Skeletal muscle satellite cell (primary cell): ENCODE measurements at regions not wholly inside any gene's neighbourhood (a gene's known extent, or its start where the extent isn't known, plus 50 kb on each side); places are given as distances from the start of the nearest gene placed in this dataset.
"Not testable (repeated sequence)": the region's sequence is repeated elsewhere in the genome, so short reads cannot be mapped to it uniquely, and the experiment has no call there.

Experiments used
- H3K27me3 ChIP-seq: 2 replicates; pipeline ENCODE4 v1.7.0; 2013; ENCODE audit warnings: low read length; ENCODE audit not compliant: control insufficient read depth, insufficient read depth
- H3K36me3 ChIP-seq: 2 replicates; pipeline ENCODE4 v1.7.0; 2013; ENCODE audit warnings: mild to moderate bottlenecking, control low read depth, low read length; ENCODE audit not compliant: insufficient read depth
- H3K4me1 ChIP-seq: 2 replicates; pipeline ENCODE4 v1.7.0; 2013; ENCODE audit warnings: low read length; ENCODE audit not compliant: control insufficient read depth, insufficient read depth
- H3K4me2 ChIP-seq: 2 replicates; pipeline ENCODE4 v1.7.0; 2013; ENCODE audit warnings: mild to moderate bottlenecking, low read length
- H3K4me3 ChIP-seq: 2 replicates; pipeline ENCODE4 v1.7.0; 2013; ENCODE audit warnings: low read length
- H3K9ac ChIP-seq: 2 replicates; pipeline ENCODE4 v1.7.0; 2013; ENCODE audit warnings: mild to moderate bottlenecking, low read depth, low read length, moderate library complexity
- H3K9me3 ChIP-seq: replicated peaks from 2 replicates; pipeline ENCODE4 v1.7.0; 2013; ENCODE audit warnings: mild to moderate bottlenecking, control low read depth, low read length

DNA sequence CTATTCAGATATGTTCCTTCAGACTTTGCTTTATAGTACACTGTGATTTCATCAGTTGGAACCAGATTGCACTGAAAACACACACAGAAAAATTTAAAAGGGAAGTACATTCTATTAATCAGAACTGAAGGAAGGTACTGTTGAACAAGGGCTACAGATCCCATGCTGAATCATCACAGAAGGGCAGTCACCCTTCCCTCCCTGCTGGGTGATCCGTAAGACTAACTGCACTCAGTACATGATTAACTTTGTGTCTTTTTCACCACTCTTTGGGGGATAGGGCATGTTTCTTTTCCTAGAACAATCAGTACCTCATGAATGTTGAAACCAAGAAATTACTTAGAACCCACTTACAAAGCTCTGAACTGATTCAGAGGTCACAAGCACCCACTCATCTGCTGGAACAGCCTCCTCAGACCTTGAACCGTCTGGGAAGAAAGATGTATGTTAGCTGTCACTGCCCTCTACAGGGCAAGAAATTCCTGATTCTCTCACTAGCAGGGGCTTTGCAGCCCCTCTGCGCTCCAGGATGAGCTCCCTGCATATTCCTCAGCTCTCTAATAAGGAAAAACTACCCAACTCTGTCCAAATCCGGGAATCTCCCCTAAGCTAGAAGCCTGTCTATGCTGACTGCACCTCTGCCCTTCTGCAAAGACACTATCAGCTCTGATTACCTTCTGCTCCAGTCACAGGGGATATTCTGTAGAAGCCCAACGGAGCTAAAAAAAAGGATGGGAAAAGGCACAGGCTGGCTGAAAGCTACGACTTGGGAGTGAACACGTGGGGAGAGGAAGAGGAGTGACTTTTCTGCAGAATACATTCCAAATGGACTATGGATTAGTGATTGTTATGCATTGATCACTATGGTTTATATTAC, 51.0 kb downstream of the IARS1 start:
- Histone ChIP-seq H3K27me3 (no peaks in the 10 kb centered on the region), H3K9ac (peak overlapping the region; percentile 58), H3K4me1 (peaks cover 59% of the 10 kb centered on the region), H3K36me3 (peaks cover 85% of the 10 kb centered on the region), H3K9me3 (no peaks in the 10 kb centered on the region), H3K4me2 (peak overlapping the region; percentile 52), H3K4me3 (no peak overlapping the region)

DNA sequence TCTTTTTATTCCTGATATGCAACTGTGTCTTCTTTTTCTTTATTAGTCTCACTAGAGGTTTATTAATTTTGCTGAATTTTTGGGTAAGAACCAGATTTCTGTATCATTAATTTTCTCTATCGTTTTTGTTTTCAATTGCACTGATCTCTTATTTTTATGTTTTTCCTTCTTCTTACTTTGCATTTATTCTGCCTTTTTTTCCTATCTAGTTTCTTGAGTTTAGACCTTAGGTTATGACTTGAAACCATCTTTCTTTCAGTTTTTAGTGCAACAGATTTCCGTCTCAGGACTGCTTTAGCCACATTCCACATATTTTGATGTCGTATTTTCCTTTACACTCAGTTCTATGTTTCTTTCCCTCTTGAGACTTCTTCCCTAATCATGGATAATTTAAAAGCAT, 56.6 kb downstream of the IARS1 start:
- Histone ChIP-seq H3K27me3 (no peaks in the 10 kb centered on the region), H3K9me3 (no peaks in the 10 kb centered on the region), H3K4me3 (no peak overlapping the region), H3K4me1 (peaks cover 6% of the 10 kb centered on the region), H3K4me2 (no peak overlapping the region), H3K9ac (no peak overlapping the region), H3K36me3 (peaks cover 79% of the 10 kb centered on the region)

DNA sequence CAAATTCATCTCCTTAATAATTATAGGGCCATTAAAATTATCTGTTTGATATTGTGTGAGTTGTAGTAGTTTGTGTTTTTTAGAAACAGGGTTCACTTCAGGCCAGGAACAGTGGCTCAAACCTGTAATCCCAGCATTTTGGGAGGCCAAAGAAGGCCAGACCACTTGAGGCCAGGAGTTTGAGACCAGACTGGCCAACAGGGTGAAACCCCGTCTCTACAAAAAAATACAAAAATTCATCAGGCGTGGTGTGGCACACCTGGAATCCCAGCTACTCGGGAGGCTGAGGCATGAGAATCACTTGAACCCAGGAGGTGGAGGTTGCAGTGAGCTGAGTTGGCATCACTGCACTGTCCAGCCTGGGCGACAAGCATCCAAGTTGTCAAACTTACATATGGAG, 57.0 kb downstream of the IARS1 start:
- Histone ChIP-seq H3K36me3 (peaks cover 74% of the 10 kb centered on the region), H3K9me3 (no peaks in the 10 kb centered on the region), H3K9ac (no peak overlapping the region), H3K4me2 (no peak overlapping the region), H3K4me1 (peaks cover 2% of the 10 kb centered on the region), H3K4me3 (no peak overlapping the region), H3K27me3 (no peaks in the 10 kb centered on the region)

DNA sequence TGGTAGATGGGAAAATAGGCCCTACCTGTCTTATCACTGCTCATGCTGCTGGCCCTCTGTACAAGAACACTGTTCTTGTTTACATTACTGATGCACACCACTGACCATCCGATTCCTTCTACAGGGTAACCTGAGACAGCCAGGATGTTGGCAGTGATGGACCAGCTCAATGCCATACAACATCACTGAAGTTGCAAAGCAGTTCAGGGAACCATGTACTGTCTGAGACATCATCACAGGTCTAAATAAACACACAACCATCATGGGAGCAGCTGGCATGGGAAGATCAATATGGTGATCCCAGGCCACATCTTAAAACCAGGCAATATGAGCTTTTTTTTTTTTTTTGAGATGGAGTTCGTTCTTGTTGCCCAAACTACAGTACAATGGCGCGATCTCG, 59.0 kb downstream of the IARS1 start:
- H3K9ac ChIP-seq = no peak overlapping the region
- H3K4me3 ChIP-seq = no peak overlapping the region
- H3K27me3 ChIP-seq = no peaks in the 10 kb centered on the region
- no peaks in the 10 kb centered on the region for H3K9me3 ChIP-seq
- H3K36me3 ChIP-seq = peaks cover 61% of the 10 kb centered on the region
- H3K4me2 ChIP-seq = no peak overlapping the region
- no peaks in the 10 kb centered on the region for H3K4me1 ChIP-seq

DNA sequence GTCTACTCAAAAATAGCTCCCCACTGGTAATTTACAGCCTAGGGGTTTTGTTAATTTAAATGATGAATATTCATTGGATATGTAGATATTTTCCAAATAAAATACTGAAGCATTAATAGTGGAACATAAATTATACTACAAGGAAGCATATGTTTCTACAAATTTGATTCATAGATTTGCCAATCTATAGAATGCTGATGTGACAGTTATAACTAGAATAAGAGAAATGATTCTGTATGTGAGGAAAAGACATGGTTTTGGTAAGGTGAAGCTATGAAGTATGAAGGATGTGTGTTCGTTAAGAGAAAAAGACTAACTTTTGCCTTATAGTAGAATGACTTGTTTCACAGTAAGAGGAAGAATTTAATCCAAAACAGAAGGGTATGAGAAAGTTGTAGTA, 61.3 kb downstream of the IARS1 start:
- no peaks in the 10 kb centered on the region for H3K27me3 ChIP-seq
- no peaks in the 10 kb centered on the region for H3K4me1 ChIP-seq
- no peak overlapping the region for H3K9ac ChIP-seq
- no peak overlapping the region for H3K4me3 ChIP-seq
- no peaks in the 10 kb centered on the region for H3K9me3 ChIP-seq
- H3K36me3 ChIP-seq = peaks cover 47% of the 10 kb centered on the region
- H3K4me2 ChIP-seq = no peak overlapping the region

DNA sequence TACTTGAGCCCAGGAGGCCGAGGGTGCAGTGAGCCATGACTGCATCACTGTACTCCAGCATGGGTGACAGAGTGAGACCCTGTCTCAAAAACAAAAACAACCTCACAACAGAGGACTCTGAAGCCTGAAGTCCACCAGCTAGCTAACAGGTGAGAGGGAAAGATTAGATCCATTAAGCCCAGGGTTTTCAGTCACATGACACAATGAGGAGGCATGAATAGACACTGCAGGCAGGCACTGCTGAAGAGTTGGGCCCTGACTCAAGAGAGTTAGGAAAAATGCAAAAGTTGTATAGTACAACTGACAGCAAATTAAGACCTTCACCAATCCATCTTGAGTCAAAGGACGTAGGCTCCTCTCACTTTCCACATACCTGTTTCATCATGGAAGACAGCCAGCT, 64.9 kb downstream of the IARS1 start:
- H3K36me3 ChIP-seq = peaks cover 45% of the 10 kb centered on the region
- H3K4me2 ChIP-seq = no peak overlapping the region
- H3K4me3 ChIP-seq = no peak overlapping the region
- no peaks in the 10 kb centered on the region for H3K9me3 ChIP-seq
- H3K4me1 ChIP-seq = no peaks in the 10 kb centered on the region
- no peak overlapping the region for H3K9ac ChIP-seq
- no peaks in the 10 kb centered on the region for H3K27me3 ChIP-seq

DNA sequence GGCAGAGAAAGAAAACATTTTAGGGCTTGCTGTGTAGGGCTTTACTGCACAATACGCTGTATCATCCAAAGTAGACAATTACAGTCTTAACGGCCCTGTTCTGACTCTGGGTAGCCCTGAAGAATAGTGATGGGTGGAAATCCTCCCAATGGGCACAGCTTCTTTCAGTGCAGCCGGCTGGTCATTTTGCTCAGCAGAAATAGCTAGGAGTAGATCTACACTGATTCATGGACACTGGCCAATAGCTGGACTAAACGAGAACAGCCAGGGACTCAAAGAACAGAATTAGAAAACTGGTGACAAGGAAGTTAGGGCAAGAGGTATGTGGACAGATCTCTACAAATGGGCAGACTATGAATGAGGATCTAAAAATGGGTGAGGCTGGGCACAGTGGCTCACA, 69.3 kb downstream of the IARS1 start:
- no peak overlapping the region for H3K4me2 ChIP-seq
- no peak overlapping the region for H3K9ac ChIP-seq
- no peak overlapping the region for H3K4me3 ChIP-seq
- H3K27me3 ChIP-seq = no peaks in the 10 kb centered on the region
- no peaks in the 10 kb centered on the region for H3K9me3 ChIP-seq
- peaks cover 61% of the 10 kb centered on the region for H3K36me3 ChIP-seq
- H3K4me1 ChIP-seq = no peaks in the 10 kb centered on the region

DNA sequence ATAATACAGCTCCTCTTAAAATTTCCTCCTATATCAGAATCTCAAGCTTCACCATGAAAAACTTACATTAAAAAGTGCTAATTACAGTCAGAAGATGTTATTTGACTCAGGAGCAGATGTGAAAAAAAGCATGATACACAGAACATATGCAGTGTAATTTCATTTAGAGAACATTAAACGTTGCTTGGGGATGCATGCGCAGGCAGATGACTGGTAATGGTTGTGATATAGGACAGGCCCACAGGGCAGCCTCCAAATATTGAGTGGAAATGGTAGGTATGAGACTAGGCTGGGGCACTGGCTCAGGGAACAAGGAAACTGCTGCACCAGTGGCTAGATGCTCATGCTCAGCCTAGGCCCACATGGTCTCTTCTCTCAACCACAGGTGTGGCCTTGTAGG, 69.7 kb downstream of the IARS1 start:
- peaks cover 58% of the 10 kb centered on the region for H3K36me3 ChIP-seq
- H3K4me3 ChIP-seq = no peak overlapping the region
- H3K27me3 ChIP-seq = no peaks in the 10 kb centered on the region
- no peak overlapping the region for H3K9ac ChIP-seq
- H3K4me2 ChIP-seq = no peak overlapping the region
- no peaks in the 10 kb centered on the region for H3K9me3 ChIP-seq
- H3K4me1 ChIP-seq = no peaks in the 10 kb centered on the region

DNA sequence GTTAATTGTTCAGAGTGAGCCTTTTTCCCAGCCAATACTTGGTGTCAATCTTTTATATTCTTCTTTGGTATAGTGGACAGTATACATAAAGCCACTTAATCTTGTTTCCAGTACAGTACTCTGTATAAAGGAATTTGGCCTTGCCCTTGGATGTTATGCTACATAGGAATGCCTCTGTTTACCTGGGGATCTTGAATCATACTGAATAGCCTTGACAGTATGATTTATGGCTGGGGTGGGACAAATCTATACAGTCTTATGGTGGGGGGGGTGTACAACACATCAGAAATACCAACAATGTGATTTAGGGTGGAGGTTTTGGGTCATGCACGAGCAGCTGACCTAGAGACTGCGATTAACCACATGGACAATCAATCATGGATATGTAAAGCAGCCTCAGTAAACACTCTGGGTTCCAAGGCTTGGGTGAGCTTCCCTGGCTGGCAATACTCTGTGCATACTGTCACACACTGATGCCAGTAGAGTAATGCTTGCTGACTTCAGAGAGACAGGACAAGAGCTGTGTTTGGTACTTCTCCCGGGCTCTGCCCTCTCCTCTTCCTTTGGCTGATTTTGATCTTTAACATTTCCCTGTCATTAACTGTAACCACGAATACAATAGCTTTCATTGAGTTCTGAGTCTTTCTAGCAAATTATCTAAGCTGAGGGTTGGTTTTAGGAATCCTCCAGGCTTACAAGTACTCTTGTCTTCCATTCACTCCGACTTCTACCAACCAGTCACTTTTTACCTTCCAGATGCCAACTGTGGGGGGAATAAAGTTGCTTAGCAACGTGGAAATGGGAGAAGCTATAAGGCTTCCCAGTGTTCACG, 84.6 kb downstream of the IARS1 start:
- peaks cover 51% of the 10 kb centered on the region for H3K36me3 ChIP-seq
- H3K4me1 ChIP-seq = no peaks in the 10 kb centered on the region
- H3K27me3 ChIP-seq = no peaks in the 10 kb centered on the region
- H3K4me2 ChIP-seq = no peak overlapping the region
- no peak overlapping the region for H3K9ac ChIP-seq
- H3K9me3 ChIP-seq = no peaks in the 10 kb centered on the region
- no peak overlapping the region for H3K4me3 ChIP-seq

DNA sequence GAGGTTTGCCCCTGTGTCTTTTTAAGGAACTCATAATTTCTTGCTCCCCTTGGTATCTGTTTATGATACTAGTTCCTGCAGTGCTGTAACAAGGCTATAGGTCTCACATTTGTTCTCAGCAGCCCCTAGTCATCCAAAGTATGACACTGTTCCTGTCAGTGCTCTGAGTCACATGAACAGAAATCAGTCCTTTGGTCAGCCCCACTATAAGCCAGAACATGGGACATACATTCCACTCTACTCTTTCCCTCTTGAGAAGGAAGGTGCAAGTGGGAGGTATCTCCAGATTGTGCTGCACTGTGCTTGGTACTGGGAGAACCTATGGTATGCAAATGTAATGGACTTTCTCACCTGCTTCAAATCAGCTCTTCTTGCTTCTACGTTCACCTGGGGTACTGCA, 87.0 kb downstream of the IARS1 start:
- no peaks in the 10 kb centered on the region for H3K4me1 ChIP-seq
- no peaks in the 10 kb centered on the region for H3K27me3 ChIP-seq
- H3K36me3 ChIP-seq = peaks cover 32% of the 10 kb centered on the region
- H3K4me2 ChIP-seq = no peak overlapping the region
- H3K9me3 ChIP-seq = no peaks in the 10 kb centered on the region
- no peak overlapping the region for H3K9ac ChIP-seq
- H3K4me3 ChIP-seq = no peak overlapping the region

DNA sequence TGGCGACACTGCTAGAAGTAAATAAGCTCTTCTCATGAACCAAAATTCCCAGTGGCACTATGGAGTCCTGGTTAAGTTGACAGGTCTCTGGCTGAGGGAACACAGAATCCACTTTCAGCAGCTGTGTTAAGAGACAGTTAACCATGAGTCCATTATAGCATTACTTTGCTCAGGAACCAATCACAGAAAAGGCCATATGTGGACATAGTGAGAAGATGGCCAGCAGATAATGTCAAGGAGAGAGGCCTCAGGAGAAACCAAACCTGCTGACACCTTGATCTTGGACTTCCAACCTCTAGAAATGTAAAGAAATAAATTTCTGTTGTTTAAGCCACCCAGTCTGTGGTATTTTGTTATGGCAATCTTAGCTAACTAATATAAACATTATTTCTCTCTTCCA, 88.7 kb upstream of the SPTLC1 start:
- H3K27me3 ChIP-seq, H3K4me3 ChIP-seq, H3K9me3 ChIP-seq, H3K4me1 ChIP-seq, H3K36me3 ChIP-seq, H3K4me2 ChIP-seq, H3K9ac ChIP-seq: not testable (repeated sequence)
